GM23338 (cell line): ENCODE measurements at regions not wholly inside any gene's neighbourhood (a gene's known extent, or its start where the extent isn't known, plus 50 kb on each side); places are given as distances from the start of the nearest gene placed in this dataset.

ENCODE experiments used
- CREB1 ChIP-seq: fragments of 250-450 bp; sonication (Bioruptor Pico); IDR thresholded peaks from 2 replicates; pipeline ENCODE4 v1.5.0; 2020; ENCODE audit warnings: low read depth, mild to moderate bottlenecking, moderate library complexity
- EZH2 ChIP-seq: fragments of 200-600 bp; sonication (generic); IDR thresholded peaks from one replicate; pipeline ENCODE4 v1.8.0; 2017; ENCODE audit warnings: antibody characterized with exemption, mild to moderate bottlenecking, low read depth; ENCODE audit not compliant: unreplicated experiment
- EZH2phosphoT487 ChIP-seq: fragments of 200-600 bp; sonication (generic); IDR thresholded peaks from one replicate; pipeline ENCODE4 v1.8.1; 2018; ENCODE audit warnings: antibody characterized with exemption; ENCODE audit not compliant: unreplicated experiment
- JUNB ChIP-seq: IDR thresholded peaks from one replicate; pipeline ENCODE4 v1.6.1; 2016; ENCODE audit warnings: antibody characterized with exemption; ENCODE audit not compliant: unreplicated experiment
- POLR2AphosphoS5 ChIP-seq: IDR thresholded peaks from 2 replicates; pipeline ENCODE4 v1.6.1; 2016; ENCODE audit warnings: antibody characterized with exemption, low read depth
- ZNF114 ChIP-seq: fragments of 250-450 bp; sonication (Bioruptor Pico); IDR thresholded peaks from 2 replicates; pipeline ENCODE4 v1.5.0; 2020; ENCODE audit warnings: mild to moderate bottlenecking, moderate library complexity
- ZNF331 ChIP-seq: fragments of 250-450 bp; sonication (Bioruptor Pico); IDR thresholded peaks from 2 replicates; pipeline ENCODE4 v1.5.0; 2020; ENCODE audit warnings: low read depth, mild to moderate bottlenecking, moderate library complexity
- TF ChIP-seq, protein P1 (sequence below): IDR thresholded peaks from one replicate; pipeline ENCODE4 v1.6.1; 2018; ENCODE audit warnings: antibody characterized with exemption; ENCODE audit not compliant: unreplicated experiment
- TF ChIP-seq, protein P2 (sequence below), 2 experiments: fragments of 200-600 bp in 1 of 2; sonication (generic) in 1 of 2; conservative IDR thresholded peaks; 2 replicates each; pipeline versions ENCODE4 v1.5.1 to v1.6.1; 2016 to 2017; ENCODE audit warnings: antibody characterized with exemption in 2 of 2, low read depth in 2 of 2, mild to moderate bottlenecking in 2 of 2, moderate library complexity in 1 of 2

DNA sequence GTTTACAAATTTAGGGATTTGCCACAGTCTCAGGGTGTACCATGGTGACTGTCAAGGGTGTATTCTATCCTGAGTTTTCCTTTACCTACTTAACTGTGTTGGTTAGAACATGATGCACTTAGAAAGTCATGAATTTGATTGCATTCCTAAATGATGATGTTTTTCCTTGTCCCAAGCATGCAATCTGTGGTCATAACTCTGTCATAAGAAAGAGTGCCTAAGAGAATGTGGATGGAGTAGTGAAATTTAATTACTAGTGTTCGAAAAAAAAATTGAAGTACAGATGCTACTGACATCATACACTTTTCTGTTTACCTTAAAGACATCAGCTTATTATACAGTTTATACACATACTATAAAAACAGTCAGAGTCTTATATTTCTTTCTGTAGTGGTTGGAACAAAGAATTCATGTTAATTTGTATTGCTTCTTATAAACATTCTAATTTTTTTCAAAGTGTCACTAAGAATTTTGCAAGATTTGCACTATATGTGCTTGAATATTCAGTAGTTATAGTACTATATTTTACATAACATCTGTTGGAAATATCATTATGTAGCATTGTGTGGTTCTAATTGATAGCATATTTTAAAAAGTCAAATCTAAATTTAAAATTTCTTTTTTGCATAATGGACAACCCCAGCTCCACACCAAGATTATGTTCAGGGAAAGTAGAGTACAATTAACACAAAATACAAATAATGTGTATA is 231.3 kb upstream of the KCNMB2 start:
- TF ChIP-seq EZH2phosphoT487 (no peak), JUNB (no peak), POLR2AphosphoS5 (no peak), EZH2 (no peak), ZNF114 (no peak), CREB1 (no peak), ZNF331 (no peak)
- TF ChIP-seq, protein P1, sequence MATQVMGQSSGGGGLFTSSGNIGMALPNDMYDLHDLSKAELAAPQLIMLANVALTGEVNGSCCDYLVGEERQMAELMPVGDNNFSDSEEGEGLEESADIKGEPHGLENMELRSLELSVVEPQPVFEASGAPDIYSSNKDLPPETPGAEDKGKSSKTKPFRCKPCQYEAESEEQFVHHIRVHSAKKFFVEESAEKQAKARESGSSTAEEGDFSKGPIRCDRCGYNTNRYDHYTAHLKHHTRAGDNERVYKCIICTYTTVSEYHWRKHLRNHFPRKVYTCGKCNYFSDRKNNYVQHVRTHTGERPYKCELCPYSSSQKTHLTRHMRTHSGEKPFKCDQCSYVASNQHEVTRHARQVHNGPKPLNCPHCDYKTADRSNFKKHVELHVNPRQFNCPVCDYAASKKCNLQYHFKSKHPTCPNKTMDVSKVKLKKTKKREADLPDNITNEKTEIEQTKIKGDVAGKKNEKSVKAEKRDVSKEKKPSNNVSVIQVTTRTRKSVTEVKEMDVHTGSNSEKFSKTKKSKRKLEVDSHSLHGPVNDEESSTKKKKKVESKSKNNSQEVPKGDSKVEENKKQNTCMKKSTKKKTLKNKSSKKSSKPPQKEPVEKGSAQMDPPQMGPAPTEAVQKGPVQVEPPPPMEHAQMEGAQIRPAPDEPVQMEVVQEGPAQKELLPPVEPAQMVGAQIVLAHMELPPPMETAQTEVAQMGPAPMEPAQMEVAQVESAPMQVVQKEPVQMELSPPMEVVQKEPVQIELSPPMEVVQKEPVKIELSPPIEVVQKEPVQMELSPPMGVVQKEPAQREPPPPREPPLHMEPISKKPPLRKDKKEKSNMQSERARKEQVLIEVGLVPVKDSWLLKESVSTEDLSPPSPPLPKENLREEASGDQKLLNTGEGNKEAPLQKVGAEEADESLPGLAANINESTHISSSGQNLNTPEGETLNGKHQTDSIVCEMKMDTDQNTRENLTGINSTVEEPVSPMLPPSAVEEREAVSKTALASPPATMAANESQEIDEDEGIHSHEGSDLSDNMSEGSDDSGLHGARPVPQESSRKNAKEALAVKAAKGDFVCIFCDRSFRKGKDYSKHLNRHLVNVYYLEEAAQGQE = no peak
- TF ChIP-seq, protein P2, sequence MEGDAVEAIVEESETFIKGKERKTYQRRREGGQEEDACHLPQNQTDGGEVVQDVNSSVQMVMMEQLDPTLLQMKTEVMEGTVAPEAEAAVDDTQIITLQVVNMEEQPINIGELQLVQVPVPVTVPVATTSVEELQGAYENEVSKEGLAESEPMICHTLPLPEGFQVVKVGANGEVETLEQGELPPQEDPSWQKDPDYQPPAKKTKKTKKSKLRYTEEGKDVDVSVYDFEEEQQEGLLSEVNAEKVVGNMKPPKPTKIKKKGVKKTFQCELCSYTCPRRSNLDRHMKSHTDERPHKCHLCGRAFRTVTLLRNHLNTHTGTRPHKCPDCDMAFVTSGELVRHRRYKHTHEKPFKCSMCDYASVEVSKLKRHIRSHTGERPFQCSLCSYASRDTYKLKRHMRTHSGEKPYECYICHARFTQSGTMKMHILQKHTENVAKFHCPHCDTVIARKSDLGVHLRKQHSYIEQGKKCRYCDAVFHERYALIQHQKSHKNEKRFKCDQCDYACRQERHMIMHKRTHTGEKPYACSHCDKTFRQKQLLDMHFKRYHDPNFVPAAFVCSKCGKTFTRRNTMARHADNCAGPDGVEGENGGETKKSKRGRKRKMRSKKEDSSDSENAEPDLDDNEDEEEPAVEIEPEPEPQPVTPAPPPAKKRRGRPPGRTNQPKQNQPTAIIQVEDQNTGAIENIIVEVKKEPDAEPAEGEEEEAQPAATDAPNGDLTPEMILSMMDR (conservative IDR thresholded peaks at IDR 0.05; ENCODE audit: low read depth in 2 of 2) = no peak
